H1 (cell line): ENCODE measurements at regions not wholly inside any gene's neighbourhood (a gene's known extent, or its start where the extent isn't known, plus 50 kb on each side); places are given as distances from the start of the nearest gene placed in this dataset.

Experiments
- CTCF ChIA-PET: fragments of 300-600 bp; sonication (Branson Sonifier 250); formaldehyde crosslinking; loops from one replicate; lab custom pipeline; 2021; ENCODE audit not compliant: partially characterized antibody; lab: Charles Lee
- POLR2A ChIA-PET: fragments of 300-600 bp; sonication (Branson Sonifier 250); formaldehyde crosslinking; loops from one replicate; lab custom pipeline; 2021; ENCODE audit warnings: inconsistent platforms; ENCODE audit not compliant: partially characterized antibody; lab: Charles Lee
- DNase-seq, 2 experiments: peaks; one replicate each; pipeline versions ENCODE4 v3.0.0 to v3.0.0-alpha.2; 2010 to 2022; ENCODE audit warnings: low spot score in 2 of 2, low read depth in 1 of 2, mixed read lengths in 1 of 2
- FAIRE-seq: peaks from 2 replicates; lab custom pipeline; 2011; peaks lifted over from hg19 to GRCh38; lab: Jason Lieb, UNC
- H2AFZ ChIP-seq: 2 replicates; pipeline ENCODE4 v1.8.1; 2012; ENCODE audit warnings: low read length, inconsistent platforms
- H2AK5ac ChIP-seq: 2 replicates; pipeline ENCODE4 v1.6.1; 2013; ENCODE audit warnings: low read depth, low read length
- H2BK120ac ChIP-seq: replicated peaks from 2 replicates; pipeline ENCODE3; 2013; ENCODE audit warnings: low read depth, low read length, inconsistent platforms
- H2BK12ac ChIP-seq: 2 replicates; pipeline ENCODE4 v1.6.1; 2013; ENCODE audit warnings: low read depth, low read length
- H2BK15ac ChIP-seq: 2 replicates; pipeline ENCODE4 v1.6.1; 2013; ENCODE audit warnings: low read length
- H2BK20ac ChIP-seq: 2 replicates; pipeline ENCODE4 v1.6.1; 2013; ENCODE audit warnings: low read length
- H2BK5ac ChIP-seq: 2 replicates; pipeline ENCODE4 v1.6.1; 2013; ENCODE audit warnings: low read depth, low read length
- H3K14ac ChIP-seq: 2 replicates; pipeline ENCODE4 v1.6.1; 2013; ENCODE audit warnings: inconsistent platforms; ENCODE audit not compliant: insufficient read length
- H3K18ac ChIP-seq: 2 replicates; pipeline ENCODE4 v1.6.1; 2013; ENCODE audit warnings: low read length; ENCODE audit errors: extremely low read depth
- H3K23ac ChIP-seq: 2 replicates; pipeline ENCODE4 v1.6.1; 2013; ENCODE audit warnings: inconsistent platforms; ENCODE audit not compliant: insufficient read length
- H3K23me2 ChIP-seq: 2 replicates; pipeline ENCODE4 v1.6.1; 2013; ENCODE audit warnings: low read depth, low read length
- H3K27ac ChIP-seq: 2 replicates; pipeline ENCODE4 v1.6.1; 2011; ENCODE audit warnings: low read depth, low read length, inconsistent platforms
- H3K27me3 ChIP-seq, 4 experiments: replicated peaks in 1 of 4; 1 replicate in 1 of 4; 2 replicates in 3 of 4; pipeline versions ENCODE4 v1.6.1 to v1.8.1; 2011 to 2013; ENCODE audit warnings: low read length in 3 of 4, mild to moderate bottlenecking in 3 of 4, inconsistent platforms in 2 of 4, mixed read lengths in 2 of 4, moderate library complexity in 1 of 4; ENCODE audit not compliant: control insufficient read depth in 3 of 4, insufficient read depth in 3 of 4; ENCODE audit errors: extremely low read depth in 1 of 4
- H3K36me3 ChIP-seq, 4 experiments: 2 replicates each; pipeline versions ENCODE4 v1.6.1 to v1.8.1; 2011 to 2013; ENCODE audit warnings: mild to moderate bottlenecking in 4 of 4, low read length in 3 of 4, moderate library complexity in 2 of 4, control low read depth in 1 of 4, inconsistent platforms in 1 of 4; ENCODE audit not compliant: insufficient read depth in 4 of 4, control insufficient read depth in 2 of 4
- H3K4ac ChIP-seq: replicated peaks from 2 replicates; pipeline ENCODE3; 2013; ENCODE audit warnings: low read length, low read depth, mixed read lengths, inconsistent platforms; ENCODE audit not compliant: insufficient read length
- H3K4me1 ChIP-seq, 4 experiments: replicated peaks in 1 of 4; 1 replicate in 1 of 4; 2 replicates in 3 of 4; pipeline versions ENCODE4 v1.6.1 to v1.8.1; 2011 to 2013; ENCODE audit warnings: low read length in 3 of 4, inconsistent platforms in 2 of 4, mixed read lengths in 1 of 4; ENCODE audit not compliant: insufficient read depth in 4 of 4, control insufficient read depth in 3 of 4
- H3K4me2 ChIP-seq, 2 experiments: 2 replicates each; pipeline versions ENCODE4 v1.6.1 to v1.8.1; 2011 to 2013; ENCODE audit warnings: low read depth in 2 of 2, low read length in 2 of 2, control low read depth in 1 of 2, inconsistent platforms in 1 of 2, mild to moderate bottlenecking in 1 of 2; ENCODE audit not compliant: insufficient read depth in 1 of 2
- H3K4me3 ChIP-seq, 4 experiments: fragments of 200-600, 300-600 bp in 1 of 4; sonication (generic), shearing (Covaris generic), sonication (Bioruptor Twin) in 1 of 4; 2 replicates each; pipeline versions ENCODE4 v1.5.1 to v1.8.1; 2011 to 2016; ENCODE audit warnings: low read length in 4 of 4, low read depth in 3 of 4, control low read depth in 2 of 4, inconsistent platforms in 2 of 4, mild to moderate bottlenecking in 2 of 4, mixed read lengths in 1 of 4, moderate library complexity in 1 of 4; ENCODE audit not compliant: insufficient read depth in 2 of 4; ENCODE audit errors: extremely low read depth in 1 of 4
- H3K56ac ChIP-seq: replicated peaks from 2 replicates; pipeline ENCODE3; 2013; ENCODE audit warnings: low read depth, mild to moderate bottlenecking, mixed read lengths, low read length, inconsistent platforms; ENCODE audit not compliant: insufficient read length
- H3K79me1 ChIP-seq: 2 replicates; pipeline ENCODE4 v1.6.1; 2013; ENCODE audit warnings: low read depth, low read length, control low read depth
- H3K79me2 ChIP-seq, 2 experiments: 2 replicates each; pipeline versions ENCODE4 v1.6.1 to v1.8.1; 2012 to 2013; ENCODE audit warnings: low read length in 2 of 2, mild to moderate bottlenecking in 2 of 2, inconsistent platforms in 1 of 2; ENCODE audit not compliant: insufficient read depth in 2 of 2, control insufficient read depth in 1 of 2
- H3K9ac ChIP-seq, 4 experiments: replicated peaks in 1 of 4; 1 replicate in 1 of 4; 2 replicates in 3 of 4; pipeline versions ENCODE4 v1.6.1 to v1.8.1; 2011 to 2013; ENCODE audit warnings: low read depth in 3 of 4, low read length in 3 of 4, control low read depth in 2 of 4, mild to moderate bottlenecking in 2 of 4, moderate library complexity in 2 of 4, inconsistent platforms in 1 of 4; ENCODE audit errors: extremely low read depth in 1 of 4
- H3K9me3 ChIP-seq, 2 experiments: 2 replicates each; pipeline versions ENCODE4 v1.6.1 to v1.8.1; 2012 to 2013; ENCODE audit warnings: mild to moderate bottlenecking in 2 of 2, moderate library complexity in 2 of 2, control low read depth in 1 of 2, inconsistent platforms in 1 of 2, low read depth in 1 of 2, low read length in 1 of 2, mixed read lengths in 1 of 2; ENCODE audit not compliant: insufficient read depth in 2 of 2
- H4K20me1 ChIP-seq, 2 experiments: replicated peaks in 1 of 2; 2 replicates each; pipeline versions ENCODE3 to v1.8.1; 2011 to 2013; ENCODE audit warnings: inconsistent platforms in 2 of 2, low read length in 2 of 2, mild to moderate bottlenecking in 1 of 2; ENCODE audit not compliant: insufficient read depth in 2 of 2, control insufficient read depth in 1 of 2
- H4K5ac ChIP-seq: 2 replicates; pipeline ENCODE4 v1.6.1; 2013; ENCODE audit warnings: low read length, low read depth, mixed read lengths, inconsistent platforms; ENCODE audit not compliant: insufficient read length
- H4K8ac ChIP-seq: 2 replicates; pipeline ENCODE4 v1.8.0; 2013; ENCODE audit warnings: mild to moderate bottlenecking, moderate library complexity, low read length, inconsistent platforms; ENCODE audit not compliant: insufficient read depth; ENCODE audit errors: extremely low read depth
- H4K91ac ChIP-seq: replicated peaks from 2 replicates; pipeline ENCODE3; 2013; ENCODE audit warnings: low read length, mixed read lengths, inconsistent platforms; ENCODE audit not compliant: insufficient read length
- ATF3 ChIP-seq: IDR thresholded peaks from 2 replicates; pipeline ENCODE4 v1.6.1; 2011; ENCODE audit warnings: low read depth, mild to moderate bottlenecking, low read length; ENCODE audit not compliant: insufficient read depth
- BRCA1 ChIP-seq: IDR thresholded peaks from 2 replicates; pipeline ENCODE4 v1.6.1; 2012; ENCODE audit warnings: low read depth, low read length, improper control_type of control experiment
- CBX8 ChIP-seq: fragments of 300-800, 300-1000 bp; sonication (generic); IDR thresholded peaks from 2 replicates; pipeline ENCODE4 v1.7.1; 2016; ENCODE audit warnings: low read depth, low read length, borderline replicate concordance
- CTCF ChIP-seq, 3 experiments: IDR thresholded peaks; 1 replicate in 2 of 3; 2 replicates in 1 of 3; pipeline versions ENCODE4 v1.5.1 to v1.6.1; 2011; ENCODE audit warnings: low read length in 3 of 3, mild to moderate bottlenecking in 3 of 3, inconsistent platforms in 2 of 3, low read depth in 1 of 3, moderate library complexity in 1 of 3; ENCODE audit not compliant: insufficient read depth in 1 of 3; ENCODE audit errors: control extremely low read depth in 1 of 3
- POLR2A ChIP-seq, 2 experiments: IDR thresholded peaks; 1 replicate in 1 of 2; 2 replicates in 1 of 2; pipeline ENCODE4 v1.6.1; 2011; ENCODE audit warnings: low read depth in 2 of 2, low read length in 2 of 2, mild to moderate bottlenecking in 2 of 2; ENCODE audit errors: control extremely low read depth in 1 of 2
- POU5F1 ChIP-seq: IDR thresholded peaks from 2 replicates; pipeline ENCODE4 v1.6.1; 2011; ENCODE audit warnings: low read depth, mild to moderate bottlenecking, low read length, moderate library complexity
- RAD21 ChIP-seq, 2 experiments: IDR thresholded peaks in 1 of 2; conservative IDR thresholded peaks in 1 of 2; 2 replicates each; pipeline ENCODE4 v1.6.1; 2011; ENCODE audit warnings: low read depth in 2 of 2, low read length in 2 of 2, improper control_type of control experiment in 1 of 2, inconsistent platforms in 1 of 2, mild to moderate bottlenecking in 1 of 2, moderate library complexity in 1 of 2
- RFX5 ChIP-seq: IDR thresholded peaks from 2 replicates; pipeline ENCODE4 v1.6.1; 2011; ENCODE audit warnings: low read depth, low read length, improper control_type of control experiment, borderline replicate concordance
- RXRA ChIP-seq: IDR thresholded peaks from 2 replicates; pipeline ENCODE4 v1.6.1; 2011; ENCODE audit warnings: low read depth, mild to moderate bottlenecking, low read length, moderate library complexity; ENCODE audit not compliant: insufficient read depth
- SIRT6 ChIP-seq: IDR thresholded peaks from one replicate; pipeline ENCODE4 v1.7.1; 2012; ENCODE audit warnings: low read length, inconsistent platforms
- SP1 ChIP-seq: IDR thresholded peaks from 2 replicates; pipeline ENCODE4 v1.6.1; 2011; ENCODE audit warnings: low read depth, low read length
- SP4 ChIP-seq: IDR thresholded peaks from 2 replicates; pipeline ENCODE4 v1.6.1; 2012; ENCODE audit warnings: low read length, inconsistent platforms
- TEAD4 ChIP-seq: IDR thresholded peaks from 2 replicates; pipeline ENCODE4 v1.6.1; 2012; ENCODE audit warnings: low read depth, low read length, inconsistent platforms, mixed read lengths
- WGBS, 2 experiments: shearing (Covaris generic) in 1 of 2; methylation state at CpG; one replicate each; pipeline versions ENCODE4 v1.1.6 to v1.1.7; 2013 to 2015; ENCODE audit warnings: low lambda C conversion rate in 2 of 2, mixed read lengths in 2 of 2, inconsistent platforms in 1 of 2, low coverage in 1 of 2, missing lambda C conversion rate in 1 of 2; ENCODE audit not compliant: insufficient replicate concordance in 2 of 2, insufficient coverage in 1 of 2, insufficient read length in 1 of 2; ENCODE audit errors: extremely low coverage in 1 of 2, missing lambda C conversion rate in 1 of 2; 5-methylcytosine and 5-hydroxymethylcytosine counted together

- Histone ChIP-seq H3K9ac (no peak overlapping the region), H2BK5ac (no peak overlapping the region), H3K23me2 (no peaks in the 10 kb centered on the region), H4K5ac (no peak overlapping the region), H2BK12ac (no peak overlapping the region), H3K27ac (no peak overlapping the region), H3K36me3 (no peaks in the 10 kb centered on the region), H4K20me1 (no peaks in the 10 kb centered on the region), H3K79me2 (no peaks in the 10 kb centered on the region), H2BK120ac (no peak overlapping the region), H3K79me1 (no peaks in the 10 kb centered on the region), H2BK20ac (no peak overlapping the region), H3K4me3 (no peak overlapping the region), H2BK15ac (no peak overlapping the region), H3K9me3 (no peaks in the 10 kb centered on the region), H4K91ac (no peak overlapping the region), H3K4me2 (no peak overlapping the region), H3K4ac (no peak overlapping the region), H3K14ac (no peak overlapping the region), H4K8ac (no peak overlapping the region), H3K23ac (no peak overlapping the region), H3K27me3 (no peaks in the 10 kb centered on the region; a peak in 1 of 7 replicates), H3K18ac (no peak overlapping the region), H3K56ac (no peak overlapping the region), H2AK5ac (no peak overlapping the region), H2AFZ (no peak overlapping the region), H3K4me1 (no peaks in the 10 kb centered on the region; a peak in 1 of 7 replicates)
- FAIRE-seq (no peak), DNase-seq (no peak)
- POLR2A ChIA-PET: no interaction called here
- CTCF ChIA-PET: interaction anchor here (0.9 to 1.0 kb wide), 2 partner anchors 9 to 10 kb away, joined by 3 to 4 read pairs; no protein-coding TSS in a partner anchor
- 96% methylated on average over 2 of the region's 2 CpGs; no CpG with 5 or more reads in 1 of the 2 experiments for WGBS, 2 experiments
- no peak for TF ChIP-seq TEAD4
- TF ChIP-seq RAD21 (IDR thresholded peaks at IDR 0.05 in 1 of 2, conservative IDR thresholded peaks at IDR 0.05 in 1 of 2; ENCODE audit: low read depth in 2 of 2, low read length in 2 of 2): no peak
- TF ChIP-seq SIRT6: no peak
- TF ChIP-seq BRCA1: no peak
- TF ChIP-seq CBX8: no peak
- TF ChIP-seq SP1: no peak
- TF ChIP-seq RFX5: no peak
- no peak for TF ChIP-seq POU5F1
- TF ChIP-seq ATF3: no peak
- TF ChIP-seq RXRA: no peak
- TF ChIP-seq POLR2A (IDR thresholded peaks at IDR 0.05; ENCODE audit: control extremely low read depth in 1 of 2, low read depth in 2 of 2, low read length in 2 of 2): no peak
- no peak for TF ChIP-seq SP4
- no peak for TF ChIP-seq CTCF (IDR thresholded peaks at IDR 0.05; ENCODE audit: control extremely low read depth in 1 of 3, insufficient read depth in 1 of 3, low read depth in 1 of 3, low read length in 3 of 3)
These were observed 121.5 kb downstream of the CD83 start for GRCh38 chr6:14239097-14239496.
